ENCODE measurements at regions not wholly inside any gene's neighbourhood (a gene's known extent, or its start where the extent isn't known, plus 50 kb on each side); places are given as distances from the start of the nearest gene placed in this dataset.

DNA sequence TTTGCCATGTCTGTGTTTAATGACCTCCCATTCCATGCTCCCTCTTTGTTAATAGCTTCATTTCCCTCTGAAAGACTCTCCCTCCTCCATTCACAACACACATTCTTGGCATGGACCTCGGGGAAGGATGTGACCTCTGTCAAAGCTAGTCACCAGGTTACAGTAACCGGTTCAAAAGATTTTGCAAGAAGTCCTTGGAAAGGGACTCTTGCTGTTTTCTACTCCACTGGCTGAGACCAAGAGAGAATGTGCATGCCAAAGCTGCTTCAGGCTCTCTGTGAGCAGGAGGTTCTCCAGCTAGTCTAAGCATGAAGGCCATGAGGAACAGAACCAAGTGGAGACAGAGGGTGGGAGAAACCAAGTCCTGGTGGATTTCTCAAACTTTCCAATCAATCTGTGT is 732.6 kb downstream of the CCSER2 start:
- Histone ChIP-seq H3K27me3 (ENCODE audit: control insufficient read depth, insufficient read depth, low read length) (no peaks in the 10 kb centered on the region), H4K8ac (ENCODE audit: low read depth in 2 of 2, low read length in 2 of 2) (no peak overlapping the region), H3K14ac (replicated peaks; ENCODE audit: low read depth, low read length) (no peak overlapping the region), H2BK20ac (ENCODE audit: low read depth, low read length) (no peak overlapping the region), H2AK9ac (replicated peaks; ENCODE audit: low read depth, low read length, poor library complexity) (no peak overlapping the region), H3K4me1 (ENCODE audit: control insufficient read depth, insufficient read depth, low read length) (no peaks in the 10 kb centered on the region), H3K4ac (ENCODE audit: low read depth, low read length) (no peak overlapping the region), H3K9me3 (ENCODE audit: control insufficient read depth, insufficient read depth, low read length) (peaks cover 6% of the 10 kb centered on the region), H4K91ac (ENCODE audit: insufficient read depth, low read depth, low read length) (no peak overlapping the region), H3K4me3 (ENCODE audit: insufficient read depth, low read depth, low read length) (no peak overlapping the region), H2AK5ac (ENCODE audit: low read depth, low read length) (no peak overlapping the region), H4K5ac (ENCODE audit: low read depth, low read length) (no peak overlapping the region), H3K27ac (ENCODE audit: insufficient read depth, low read length) (no peak overlapping the region), H3K9me1 (ENCODE audit: insufficient read depth, low read length) (no peaks in the 10 kb centered on the region), H3K36me3 (ENCODE audit: control insufficient read depth, insufficient read depth, low read length) (no peaks in the 10 kb centered on the region), H3K9ac (ENCODE audit: low read depth, low read length) (no peak overlapping the region), H2BK15ac (ENCODE audit: low read depth, low read length) (no peak overlapping the region), H3K79me1 (ENCODE audit: low read depth in 1 of 2, low read length in 2 of 2) (no peaks in the 10 kb centered on the region), H3K23ac (ENCODE audit: low read depth, low read length) (no peak overlapping the region), H2BK120ac (ENCODE audit: low read depth, low read length) (no peak overlapping the region), H2BK5ac (ENCODE audit: low read depth, low read length, poor library complexity, severe bottlenecking) (no peak overlapping the region), H3K18ac (ENCODE audit: low read depth, low read length) (no peak overlapping the region), H3K4me2 (ENCODE audit: low read depth, low read length) (no peak overlapping the region), H4K20me1 (ENCODE audit: insufficient read depth, low read length) (no peaks in the 10 kb centered on the region), H2AFZ (replicated peaks; ENCODE audit: low read length, poor library complexity) (no peak overlapping the region), H3K56ac (ENCODE audit: extremely low read depth, insufficient read depth, low read length) (no peak overlapping the region)
- no peak for DNase-seq
- POLR2A ChIA-PET (ENCODE audit: unreplicated experiment), result no interaction called here
- BruUV-seq (replicated peaks), result no TSS peak
- TF ChIP-seq, protein P1, sequence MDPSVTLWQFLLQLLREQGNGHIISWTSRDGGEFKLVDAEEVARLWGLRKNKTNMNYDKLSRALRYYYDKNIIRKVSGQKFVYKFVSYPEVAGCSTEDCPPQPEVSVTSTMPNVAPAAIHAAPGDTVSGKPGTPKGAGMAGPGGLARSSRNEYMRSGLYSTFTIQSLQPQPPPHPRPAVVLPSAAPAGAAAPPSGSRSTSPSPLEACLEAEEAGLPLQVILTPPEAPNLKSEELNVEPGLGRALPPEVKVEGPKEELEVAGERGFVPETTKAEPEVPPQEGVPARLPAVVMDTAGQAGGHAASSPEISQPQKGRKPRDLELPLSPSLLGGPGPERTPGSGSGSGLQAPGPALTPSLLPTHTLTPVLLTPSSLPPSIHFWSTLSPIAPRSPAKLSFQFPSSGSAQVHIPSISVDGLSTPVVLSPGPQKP (IDR thresholded peaks at IDR 0.05; ENCODE audit: borderline replicate concordance, low read depth, low read length), result no peak
- TF ChIP-seq, protein P2, sequence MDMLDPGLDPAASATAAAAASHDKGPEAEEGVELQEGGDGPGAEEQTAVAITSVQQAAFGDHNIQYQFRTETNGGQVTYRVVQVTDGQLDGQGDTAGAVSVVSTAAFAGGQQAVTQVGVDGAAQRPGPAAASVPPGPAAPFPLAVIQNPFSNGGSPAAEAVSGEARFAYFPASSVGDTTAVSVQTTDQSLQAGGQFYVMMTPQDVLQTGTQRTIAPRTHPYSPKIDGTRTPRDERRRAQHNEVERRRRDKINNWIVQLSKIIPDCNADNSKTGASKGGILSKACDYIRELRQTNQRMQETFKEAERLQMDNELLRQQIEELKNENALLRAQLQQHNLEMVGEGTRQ (IDR thresholded peaks at IDR 0.05; ENCODE audit: low read depth, low read length), result no peak
- no peak for TF ChIP-seq RCOR1 (IDR thresholded peaks at IDR 0.05; ENCODE audit: insufficient replicate concordance, low read length)
- TF ChIP-seq SMC3 (IDR thresholded peaks at IDR 0.05; ENCODE audit: low read depth, low read length), result no peak
- TF ChIP-seq MAZ (IDR thresholded peaks at IDR 0.05; ENCODE audit: borderline replicate concordance, low read depth, low read length), result no peak
- TF ChIP-seq CHD1 (IDR thresholded peaks at IDR 0.05; ENCODE audit: low read depth, low read length), result no peak
- no peak for TF ChIP-seq MXI1 (IDR thresholded peaks at IDR 0.05; ENCODE audit: borderline replicate concordance, low read depth, low read length)
- TF ChIP-seq RFX5 (IDR thresholded peaks at IDR 0.05; ENCODE audit: low read depth, low read length), result no peak
- TF ChIP-seq, protein P3, sequence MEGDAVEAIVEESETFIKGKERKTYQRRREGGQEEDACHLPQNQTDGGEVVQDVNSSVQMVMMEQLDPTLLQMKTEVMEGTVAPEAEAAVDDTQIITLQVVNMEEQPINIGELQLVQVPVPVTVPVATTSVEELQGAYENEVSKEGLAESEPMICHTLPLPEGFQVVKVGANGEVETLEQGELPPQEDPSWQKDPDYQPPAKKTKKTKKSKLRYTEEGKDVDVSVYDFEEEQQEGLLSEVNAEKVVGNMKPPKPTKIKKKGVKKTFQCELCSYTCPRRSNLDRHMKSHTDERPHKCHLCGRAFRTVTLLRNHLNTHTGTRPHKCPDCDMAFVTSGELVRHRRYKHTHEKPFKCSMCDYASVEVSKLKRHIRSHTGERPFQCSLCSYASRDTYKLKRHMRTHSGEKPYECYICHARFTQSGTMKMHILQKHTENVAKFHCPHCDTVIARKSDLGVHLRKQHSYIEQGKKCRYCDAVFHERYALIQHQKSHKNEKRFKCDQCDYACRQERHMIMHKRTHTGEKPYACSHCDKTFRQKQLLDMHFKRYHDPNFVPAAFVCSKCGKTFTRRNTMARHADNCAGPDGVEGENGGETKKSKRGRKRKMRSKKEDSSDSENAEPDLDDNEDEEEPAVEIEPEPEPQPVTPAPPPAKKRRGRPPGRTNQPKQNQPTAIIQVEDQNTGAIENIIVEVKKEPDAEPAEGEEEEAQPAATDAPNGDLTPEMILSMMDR (conservative IDR thresholded peaks at IDR 0.05; ENCODE audit: low read depth, low read length), result no peak
- no peak for TF ChIP-seq FOS (IDR thresholded peaks at IDR 0.05; ENCODE audit: low read depth, low read length)
- no peak for TF ChIP-seq CEBPB (IDR thresholded peaks at IDR 0.05; ENCODE audit: low read depth, low read length)
- TF ChIP-seq MAFK (IDR thresholded peaks at IDR 0.05; ENCODE audit: low read depth, low read length), result no peak
- TF ChIP-seq NFE2L2 (IDR thresholded peaks at IDR 0.05; ENCODE audit: low read depth, low read length), result no peak
- TF ChIP-seq RAD21 (IDR thresholded peaks at IDR 0.05; ENCODE audit: low read length), result no peak
- no peak for TF ChIP-seq BHLHE40 (IDR thresholded peaks at IDR 0.05; ENCODE audit: low read depth, low read length)
- no peak for TF ChIP-seq POLR2A (IDR thresholded peaks at IDR 0.05; ENCODE audit: low read depth, low read length)
- CTCF ChIA-PET, result no interaction called here
- in situ Hi-C loops (cut with MboI; ENCODE audit: low sequenced_read_pairs), result no loop called here
- no peak for ATAC-seq (ENCODE audit: low read depth)
- intact Hi-C loops (cut with micrococcal nuclease), result no loop called here
- dilution Hi-C loops (cut with HindIII; ENCODE audit: low sequenced_read_pairs, unreplicated experiment), result no loop called here
- WGBS, 2 experiments (ENCODE audit: extremely low coverage in 2 of 2, insufficient read length in 1 of 2), result 80% methylated on average over 1 of the region's 2 CpGs; no CpG with 5 or more reads in 1 of the 2 experiments
